Fibroblast of pulmonary artery (primary cell): ENCODE measurements at regions not wholly inside any gene's neighbourhood (a gene's known extent, or its start where the extent isn't known, plus 50 kb on each side); places are given as distances from the start of the nearest gene placed in this dataset.

ENCODE experiments used
- DNase-seq: peaks from one replicate; pipeline ENCODE4 v3.0.0-alpha.2; 2010; ENCODE audit warnings: low read depth
- H3K4me3 ChIP-seq: replicated peaks from 2 replicates; pipeline ENCODE4 v1.5.1; 2011; ENCODE audit warnings: low read depth, mild to moderate bottlenecking, control low read depth, low read length, moderate library complexity
- CTCF ChIP-seq: IDR thresholded peaks from 2 replicates; pipeline ENCODE4 v1.5.1; 2011; ENCODE audit warnings: mild to moderate bottlenecking, control low read depth, low read length, inconsistent platforms; ENCODE audit errors: missing control alignments

GRCh38 chr2:6287406-6287805 is 578.3 kb downstream of the CMPK2 start:
- no peak for DNase-seq
- no peak for TF ChIP-seq CTCF
- no peak overlapping the region for H3K4me3 ChIP-seq

- H3K4me3 ChIP-seq, result no peak overlapping the region
- TF ChIP-seq CTCF, result no peak
- no peak for DNase-seq
Measured at GRCh38 chr2:6288791-6289190, 576.9 kb downstream of the CMPK2 start.

GRCh38 chr2:6290217-6291015 is 575.3 kb downstream of the CMPK2 start:
- no peak for TF ChIP-seq CTCF
- DNase-seq, result no peak
- H3K4me3 ChIP-seq, result no peak overlapping the region

- no peak for TF ChIP-seq CTCF
- DNase-seq, result no peak
- H3K4me3 ChIP-seq, result no peak overlapping the region
Measured at GRCh38 chr2:6294791-6295190, 570.9 kb downstream of the CMPK2 start.

GRCh38 chr2:6297238-6297637 is 568.5 kb downstream of the CMPK2 start:
- no peak overlapping the region for H3K4me3 ChIP-seq
- no peak for TF ChIP-seq CTCF
- DNase-seq, result no peak

- no peak for DNase-seq
- no peak for TF ChIP-seq CTCF
- H3K4me3 ChIP-seq, result no peak overlapping the region
Measured at GRCh38 chr2:6301426-6301825, 564.3 kb downstream of the CMPK2 start.

- TF ChIP-seq CTCF, result no peak
- DNase-seq, result no peak
Measured at GRCh38 chr2:6308986-6309385, 556.7 kb downstream of the CMPK2 start.

More at GRCh38 chr2:6308986-6309385, 556.7 kb downstream of the CMPK2 start:
- H3K4me3 ChIP-seq, result no peak overlapping the region
